Ramos (cell line): ENCODE measurements at regions not wholly inside any gene's neighbourhood (a gene's known extent, or its start where the extent isn't known, plus 50 kb on each side); places are given as distances from the start of the nearest gene placed in this dataset.

Source experiments
- in situ Hi-C: fragments of 300-500 bp; cut with MboI; formaldehyde crosslinking; loops from one replicate; pipeline ENCODE4 v1.14.3; 2022; ENCODE audit warnings: low sequenced_read_pairs; ENCODE audit not compliant: unreplicated experiment

DNA sequence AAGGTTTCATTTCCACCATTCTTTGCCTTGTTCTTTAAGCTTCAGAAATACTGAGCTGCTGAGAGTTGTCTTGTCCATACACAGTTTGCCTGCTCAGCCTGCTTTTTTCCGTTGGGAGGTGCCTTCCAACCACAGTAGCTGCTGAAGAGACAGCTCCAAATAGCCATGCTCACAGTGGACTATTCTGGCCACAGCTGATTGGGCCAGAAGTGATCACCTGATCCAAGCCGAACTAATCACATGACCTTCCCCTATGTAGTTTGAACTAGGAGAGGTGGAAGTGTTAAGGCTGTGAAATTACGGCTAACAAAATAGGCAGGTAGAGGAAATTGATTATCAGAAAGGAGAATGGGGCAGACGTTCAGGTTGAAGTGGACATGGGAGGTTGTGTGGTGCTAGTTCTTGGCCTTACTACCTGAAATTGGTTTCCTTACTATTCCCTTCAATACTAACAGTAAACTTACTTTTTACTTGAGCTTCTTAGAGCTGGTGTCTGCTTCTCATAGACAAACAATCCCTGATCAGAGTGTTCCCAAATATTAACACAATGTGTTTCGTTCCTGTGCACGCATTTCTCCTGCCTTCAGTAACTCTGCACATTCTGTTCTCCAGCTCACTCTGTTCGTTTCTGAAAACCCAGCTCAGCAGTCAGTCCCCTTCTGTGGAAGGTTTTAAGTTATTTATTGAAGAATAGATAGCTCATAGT, 136.1 kb downstream of the RWDD3 start:
- in situ Hi-C loops: no loop called here

GRCh38 chr1:95370691-95371562, 136.9 kb downstream of the RWDD3 start:
- in situ Hi-C loops: no loop called here

DNA sequence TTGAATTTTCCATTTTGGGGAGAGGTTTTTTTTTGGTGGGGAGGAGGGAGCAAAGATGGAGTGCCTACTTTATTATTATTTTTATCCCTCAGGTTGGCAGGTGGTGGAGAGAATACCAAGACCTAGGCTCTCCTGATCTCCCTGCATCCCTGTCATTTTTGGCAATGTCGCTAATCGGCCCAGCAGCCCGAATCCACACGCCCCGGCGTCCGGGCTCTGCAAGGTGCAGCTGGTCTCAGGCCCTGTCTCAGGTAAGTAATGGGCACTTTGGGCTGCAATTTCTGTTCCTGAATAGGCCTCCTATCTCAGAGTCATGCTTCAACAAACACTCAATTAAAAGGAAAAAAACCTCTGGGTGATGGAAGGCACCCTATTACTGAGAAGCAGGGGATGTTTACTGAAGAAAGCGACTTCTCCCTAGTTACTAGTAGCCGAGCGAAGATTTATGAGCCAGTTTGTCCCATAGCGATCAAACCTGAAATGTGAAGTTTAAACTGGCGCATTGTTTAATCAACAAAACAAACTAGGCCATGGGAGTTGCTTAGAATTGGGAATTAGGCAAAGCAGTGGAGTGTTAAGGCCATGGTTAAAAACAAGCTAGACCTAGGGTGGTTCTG, 137.8 kb downstream of the RWDD3 start:
- in situ Hi-C loops: no loop called here

- in situ Hi-C loops: no loop called here
These were observed 141.2 kb downstream of the RWDD3 start for GRCh38 chr1:95375174-95375573.

- in situ Hi-C loops: no loop called here
These were observed 146.9 kb downstream of the RWDD3 start for GRCh38 chr1:95380909-95381308.

GRCh38 chr1:95382000-95382786, 148.2 kb downstream of the RWDD3 start:
- in situ Hi-C loops: no loop called here

- in situ Hi-C loops: no loop called here
These were observed 149.1 kb downstream of the RWDD3 start for GRCh38 chr1:95383111-95383510.

DNA sequence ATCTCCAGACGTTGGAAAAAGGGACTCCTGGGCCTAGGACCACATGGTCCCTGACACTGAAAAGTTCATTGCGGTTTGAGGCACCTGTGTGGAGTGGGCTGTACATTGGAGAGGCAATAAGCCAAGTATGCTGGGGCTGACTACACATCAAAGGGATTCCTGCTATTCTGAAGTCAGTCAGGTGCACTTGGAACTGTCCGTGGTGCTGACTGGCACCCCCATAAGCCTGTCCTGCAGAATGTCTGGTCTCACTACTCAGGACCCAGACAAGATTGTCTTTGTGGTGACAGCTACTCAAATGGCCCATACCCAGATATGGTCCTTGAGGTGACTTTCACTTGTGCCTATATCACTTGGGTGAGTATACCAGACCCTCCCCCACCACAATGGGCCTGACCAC, 150.6 kb downstream of the RWDD3 start:
- in situ Hi-C loops: no loop called here

- in situ Hi-C loops: no loop called here
These were observed 152.4 kb downstream of the RWDD3 start for GRCh38 chr1:95386371-95386770.

DNA sequence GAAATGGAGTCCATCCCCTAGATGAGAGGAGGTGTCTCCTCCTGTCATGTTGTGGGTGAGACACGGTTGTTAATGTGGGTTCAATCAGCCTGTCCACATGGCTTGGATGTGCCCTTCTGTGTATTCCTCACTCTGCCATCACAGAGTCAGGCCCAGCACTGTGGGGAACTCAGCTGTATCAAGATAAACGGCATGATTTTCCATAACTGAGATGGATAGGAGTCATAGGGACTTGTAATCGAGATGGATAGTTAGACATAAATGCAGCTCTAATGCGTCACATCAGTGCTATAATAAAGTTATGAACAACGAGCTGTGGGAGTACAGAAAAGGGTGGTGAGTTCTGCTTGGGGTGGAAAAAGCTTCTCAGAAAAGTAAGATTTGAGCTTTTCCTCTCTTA, 152.9 kb downstream of the RWDD3 start:
- in situ Hi-C loops: no loop called here

GRCh38 chr1:95388031-95388430, 154.0 kb downstream of the RWDD3 start:
- in situ Hi-C loops: no loop called here

GRCh38 chr1:95393434-95393833, 159.4 kb downstream of the RWDD3 start:
- in situ Hi-C loops: no loop called here

- in situ Hi-C loops: no loop called here
These were observed 162.5 kb downstream of the RWDD3 start for GRCh38 chr1:95396557-95396956.

GRCh38 chr1:95402780-95403179, 168.8 kb downstream of the RWDD3 start:
- in situ Hi-C loops: no loop called here

DNA sequence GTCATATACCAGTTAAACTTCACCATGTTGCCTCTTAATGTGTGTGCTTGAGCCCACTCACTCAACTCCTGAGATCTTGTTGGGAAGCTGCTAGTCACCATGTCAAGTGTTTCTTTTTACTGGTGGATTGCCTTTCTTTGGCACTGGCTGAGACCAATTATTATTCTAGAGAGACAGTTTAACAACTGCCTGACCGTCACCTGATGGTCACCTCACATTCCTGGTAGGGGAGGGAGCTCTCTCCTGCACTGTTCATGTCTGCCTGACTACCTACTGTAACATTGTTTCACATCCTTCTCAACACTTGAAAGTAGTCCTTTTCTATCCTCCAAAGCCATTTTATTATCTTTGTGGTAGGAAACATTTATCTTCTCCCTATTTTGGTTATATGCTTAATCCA, 172.3 kb downstream of the RWDD3 start:
- in situ Hi-C loops: no loop called here

DNA sequence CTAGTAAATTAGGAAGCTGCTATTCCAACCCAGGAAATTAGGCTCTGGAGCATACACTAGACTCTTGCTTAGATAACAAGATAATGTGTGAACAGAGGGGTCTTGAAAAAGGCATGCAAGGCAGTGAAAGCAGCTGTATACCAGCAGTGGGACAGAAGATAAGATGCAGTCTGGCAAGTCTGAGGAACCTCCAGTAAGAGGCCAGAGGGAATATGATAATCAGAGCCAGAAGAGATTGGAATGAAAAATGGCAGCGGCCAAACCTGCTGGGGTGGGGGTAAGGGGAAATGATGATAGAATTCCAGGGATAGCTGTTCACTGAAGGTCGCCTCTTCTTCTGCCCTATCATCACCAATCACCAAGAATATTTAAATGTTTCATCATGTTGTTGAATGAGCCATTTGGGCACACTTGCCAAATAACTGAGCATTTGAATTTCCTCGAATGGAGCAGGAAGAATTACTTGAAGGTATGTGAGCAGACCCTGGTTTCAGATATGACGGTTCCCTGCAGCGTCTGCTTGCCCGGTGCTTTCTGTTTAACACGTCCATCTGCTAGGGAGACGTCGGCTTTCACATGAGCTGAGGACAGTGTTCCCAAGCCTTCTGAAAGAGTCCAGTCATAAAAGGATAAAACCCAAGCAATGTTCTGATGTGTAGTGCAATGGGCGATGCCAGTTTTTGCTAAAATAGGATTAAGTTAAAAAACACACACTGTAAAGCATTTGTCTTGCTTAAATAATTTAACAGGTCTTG, 173.3 kb downstream of the RWDD3 start:
- in situ Hi-C loops: no loop called here

DNA sequence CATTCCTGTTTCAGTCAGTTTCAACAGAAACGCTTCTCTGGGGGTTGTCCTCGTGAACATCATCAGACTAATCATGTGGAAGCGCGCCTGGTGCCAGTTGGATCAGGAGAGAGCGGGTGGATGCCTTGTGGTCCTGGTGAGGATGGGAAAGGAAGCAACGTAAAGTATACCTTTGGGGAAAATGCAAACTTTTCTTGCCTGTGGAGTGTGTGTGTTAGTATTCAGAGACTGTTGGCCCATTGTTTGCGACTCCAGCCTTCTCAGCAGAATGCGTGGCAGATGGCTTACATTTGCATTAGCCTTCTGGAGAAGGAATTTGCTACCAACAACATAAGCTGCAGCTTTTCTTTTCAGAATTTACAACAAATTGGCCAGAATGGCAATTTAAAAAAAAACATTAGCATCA, 173.9 kb downstream of the RWDD3 start:
- in situ Hi-C loops: no loop called here

- in situ Hi-C loops: no loop called here
These were observed 174.6 kb downstream of the RWDD3 start for GRCh38 chr1:95408507-95409136.

DNA sequence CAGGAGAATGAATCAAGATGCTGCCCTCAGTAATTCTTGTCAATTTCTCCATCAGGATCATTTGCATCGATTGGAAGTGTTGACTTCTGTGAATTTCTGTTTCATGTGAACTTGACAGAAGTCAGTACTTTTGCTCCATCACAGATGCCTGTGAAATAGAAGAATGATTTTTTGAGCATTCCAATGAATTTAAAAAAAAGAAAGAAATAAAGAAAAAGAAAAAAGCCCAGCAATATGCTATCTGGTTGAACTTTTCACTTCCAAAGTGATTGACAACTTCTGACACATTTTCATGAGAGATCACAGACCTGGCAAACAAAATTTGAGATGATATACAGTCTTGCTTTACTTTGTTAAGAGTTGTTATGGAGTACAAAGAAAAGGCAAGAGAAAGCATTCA, 175.3 kb downstream of the RWDD3 start:
- in situ Hi-C loops: no loop called here
